ENCODE measurements at regions not wholly inside any gene's neighbourhood (a gene's known extent, or its start where the extent isn't known, plus 50 kb on each side); places are given as distances from the start of the nearest gene placed in this dataset.

DNA sequence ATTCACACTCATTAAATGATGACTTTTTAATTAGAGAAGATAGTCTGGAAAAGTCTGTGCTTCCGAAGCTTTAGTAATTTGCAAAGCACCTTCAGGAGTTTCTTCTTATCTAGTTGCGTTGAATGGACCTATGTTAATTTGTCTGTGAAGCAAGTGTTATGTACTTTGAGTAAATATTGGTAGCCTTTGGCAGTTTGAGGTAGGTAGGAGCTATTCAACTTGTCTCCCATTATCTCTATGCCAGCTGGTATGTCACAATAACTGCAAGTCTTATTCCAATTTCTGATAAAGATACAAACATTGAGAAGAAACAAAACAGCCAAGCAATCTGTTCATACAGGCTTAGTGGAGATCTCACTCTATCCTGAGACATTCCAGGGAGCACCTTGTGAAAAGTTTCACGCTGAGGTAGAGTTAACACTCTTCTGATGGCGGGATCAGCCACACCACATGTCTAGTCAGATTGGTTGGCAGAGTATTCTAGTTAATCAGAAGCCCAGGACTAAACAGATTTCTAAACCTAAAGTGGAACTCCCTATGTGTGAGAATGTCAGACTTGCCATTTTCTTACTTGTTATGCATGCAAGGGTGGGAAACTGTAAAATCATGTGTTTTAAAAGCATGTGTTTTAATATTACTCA lies 219.8 kb upstream of the MANEA start:
- DNase-seq = no peak

GRCh38 chr6:95364016-95364604 lies 213.2 kb upstream of the MANEA start:
- no peak for DNase-seq

GRCh38 chr6:95365454-95365853 lies 211.9 kb upstream of the MANEA start:
- no peak for DNase-seq

DNA sequence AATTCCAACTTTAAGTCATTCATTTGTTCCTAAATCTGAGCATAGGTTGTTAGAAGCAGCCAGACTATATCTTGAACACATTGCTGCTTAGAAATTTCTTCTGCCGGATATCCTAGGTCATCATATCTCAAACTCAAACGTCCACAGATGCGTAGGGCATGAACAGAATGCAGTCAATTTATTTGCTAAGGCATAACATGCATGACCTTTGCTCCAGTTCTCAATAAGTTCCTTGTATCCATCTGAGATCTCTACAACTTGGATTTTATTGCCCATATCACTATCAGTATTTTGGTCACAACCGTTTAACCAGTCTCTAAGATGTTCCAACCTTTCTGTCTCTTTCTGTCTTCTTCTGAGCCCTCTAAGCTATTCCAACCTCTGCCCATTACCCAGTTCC lies 210.9 kb upstream of the MANEA start:
- no peak for DNase-seq

DNA sequence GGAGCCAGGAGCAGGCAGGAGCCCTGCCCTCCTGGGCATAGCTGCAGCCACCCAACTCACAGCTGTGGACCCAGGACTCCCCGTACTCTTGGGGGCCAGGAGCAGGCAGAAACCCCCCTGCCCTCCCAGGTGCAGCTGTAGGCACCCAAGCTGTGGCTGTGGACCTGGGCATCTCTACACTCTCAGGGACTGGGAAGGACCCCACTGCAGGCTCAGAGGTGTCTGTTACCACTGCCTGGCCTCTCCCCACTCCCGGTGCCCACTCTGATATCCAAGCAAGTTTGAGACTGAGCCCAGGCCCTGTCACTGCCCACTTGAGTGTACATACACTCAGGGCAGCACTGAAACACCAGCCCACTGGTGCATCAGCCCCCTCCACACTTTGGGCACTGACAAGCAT lies 193.5 kb upstream of the MANEA start:
- DNase-seq = no peak

DNA sequence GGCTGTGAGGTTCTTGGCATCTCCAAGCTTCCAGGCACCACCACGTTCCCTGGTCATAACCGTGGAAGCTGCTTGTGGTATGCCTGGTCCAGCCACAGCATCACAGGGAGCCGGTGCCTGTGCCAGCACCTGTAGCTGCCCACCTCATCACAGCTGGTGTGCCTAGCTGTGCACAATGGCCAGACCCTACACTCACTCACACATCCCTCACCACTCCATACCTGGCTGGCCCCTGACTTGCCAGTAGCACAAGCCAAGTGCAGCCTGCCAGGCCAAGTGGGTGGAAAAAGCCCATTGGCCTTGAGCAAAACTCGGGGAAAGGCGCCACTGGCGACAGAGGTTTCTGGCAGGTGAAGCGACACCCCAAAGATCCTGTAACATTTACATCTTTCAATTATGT lies 192.3 kb upstream of the MANEA start:
- no peak for DNase-seq

DNA sequence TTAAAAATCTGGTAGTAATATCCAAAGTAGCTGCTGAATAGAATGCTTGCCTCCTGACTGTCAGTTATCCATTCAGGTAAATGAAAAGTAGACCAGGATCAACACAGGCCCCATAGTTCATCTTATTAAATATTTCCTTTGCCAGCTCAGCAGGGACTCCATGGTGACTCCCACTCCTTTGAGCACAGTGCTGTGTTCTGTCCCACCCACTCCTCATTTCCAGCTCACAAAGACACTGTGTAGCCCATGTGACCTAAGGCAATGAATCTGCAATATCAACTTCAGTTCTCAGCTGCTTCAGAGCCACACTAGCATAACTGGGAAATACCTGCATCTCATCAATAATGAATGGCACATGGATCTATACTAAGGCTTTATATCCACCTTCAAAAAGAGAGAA lies 189.5 kb upstream of the MANEA start:
- DNase-seq = no peak

GRCh38 chr6:95404777-95405176 lies 172.6 kb upstream of the MANEA start:
- DNase-seq = no peak

DNA sequence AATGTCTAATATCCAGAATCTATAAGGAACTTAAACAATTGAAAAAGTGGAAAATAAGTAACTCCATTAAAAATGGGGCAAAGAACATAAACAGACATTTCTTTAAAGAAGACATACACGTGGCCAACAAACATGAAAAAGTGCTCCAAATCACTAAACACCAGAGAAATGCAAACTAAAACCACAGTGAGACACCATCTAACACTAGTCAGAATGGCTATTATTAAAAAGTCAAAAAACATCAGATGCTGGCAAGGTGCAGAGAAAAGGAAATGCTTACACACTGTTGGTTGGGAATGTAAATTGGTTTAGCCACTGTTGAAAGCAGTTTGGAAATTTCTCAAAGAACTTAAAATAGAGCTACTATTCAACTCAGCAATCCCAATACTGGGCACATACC lies 169.2 kb upstream of the MANEA start:
- no peak for DNase-seq

DNA sequence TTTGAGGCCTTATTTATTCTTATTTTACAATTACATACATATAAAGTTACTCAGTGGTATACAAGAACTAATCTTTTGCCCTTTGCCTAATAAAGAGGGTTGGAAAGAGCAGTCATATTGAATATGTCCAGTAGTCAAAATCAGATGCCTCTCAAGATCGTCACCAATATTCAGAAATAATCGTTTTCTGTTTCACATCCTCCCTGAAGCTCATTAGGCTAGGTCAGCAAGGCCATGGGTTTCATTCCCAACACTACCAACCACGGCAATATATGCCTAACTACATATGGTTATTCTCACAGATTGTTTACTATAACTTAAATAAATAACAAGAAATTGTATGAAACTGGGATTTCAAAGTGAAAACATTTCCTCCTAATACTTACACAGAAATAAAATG lies 167.2 kb upstream of the MANEA start:
- no peak for DNase-seq

- no peak for DNase-seq
Observed at GRCh38 chr6:95413789-95414188, 163.5 kb upstream of the MANEA start.

DNA sequence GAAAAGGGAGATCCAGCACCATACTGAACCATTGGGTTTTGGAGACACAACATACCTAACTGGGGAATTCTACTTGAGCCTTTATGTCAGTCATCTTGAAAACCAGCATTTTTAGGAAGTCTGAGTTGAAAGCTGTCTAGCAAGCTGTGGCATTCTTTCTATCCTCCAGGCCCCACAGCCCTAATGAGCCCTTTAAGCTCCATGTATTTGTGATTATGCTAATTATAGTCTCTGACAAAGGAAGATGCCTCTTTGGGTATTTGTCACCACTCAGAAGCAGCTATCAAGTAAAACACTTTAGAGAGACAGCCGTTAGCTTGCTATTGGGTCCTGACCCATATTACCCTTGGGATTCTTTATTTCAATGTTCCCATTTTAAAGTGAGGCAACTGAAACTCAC lies 159.5 kb upstream of the MANEA start:
- no peak for DNase-seq

DNA sequence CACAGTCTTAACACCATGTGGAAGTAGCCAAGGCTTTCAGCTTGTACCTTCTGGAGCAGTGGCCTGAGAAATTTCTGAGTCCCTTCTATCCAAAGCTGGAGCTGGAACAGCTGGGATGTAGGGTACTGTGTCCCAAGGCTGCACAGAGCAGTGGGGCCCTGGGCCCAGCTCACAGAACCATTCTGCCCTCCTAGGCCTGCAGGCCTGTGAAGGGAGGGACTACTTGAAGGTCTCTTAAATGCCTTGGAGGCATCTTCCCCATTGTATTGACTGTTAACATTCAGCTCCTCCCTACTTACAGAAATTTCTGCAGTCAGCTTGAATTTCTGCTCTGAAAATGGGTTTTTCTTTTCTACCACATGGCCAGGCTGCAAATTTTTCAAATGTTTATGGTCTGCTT lies 156.5 kb upstream of the MANEA start:
- DNase-seq = no peak

- no peak for DNase-seq
Observed at GRCh38 chr6:95423331-95423730, 154.0 kb upstream of the MANEA start.

DNA sequence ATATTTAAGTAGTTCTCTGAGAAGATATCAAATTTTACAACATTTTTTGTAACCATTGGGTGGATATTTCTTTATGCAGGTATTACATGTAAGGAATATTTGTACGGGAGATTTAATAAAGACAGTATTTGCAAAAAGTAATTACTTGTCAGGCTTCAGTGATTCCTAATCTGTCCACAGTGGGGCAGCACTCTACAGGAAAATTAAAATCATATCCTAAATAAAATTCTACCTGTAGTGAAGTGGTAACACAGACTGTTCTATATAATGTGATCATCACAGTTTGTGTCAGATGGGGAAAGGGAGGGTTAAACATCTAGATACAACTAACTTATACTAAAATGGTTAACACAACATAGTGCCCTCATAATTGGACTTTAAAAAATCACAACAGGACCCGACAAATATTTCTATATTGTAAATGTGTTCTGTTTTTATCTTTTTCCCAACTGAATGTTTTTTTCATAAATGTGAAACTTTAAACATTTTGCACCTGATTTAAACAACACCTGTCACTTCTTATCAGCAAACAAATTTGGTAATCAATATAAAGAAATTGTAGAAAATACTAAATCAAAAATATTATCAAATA lies 145.6 kb upstream of the MANEA start:
- DNase-seq = no peak

DNA sequence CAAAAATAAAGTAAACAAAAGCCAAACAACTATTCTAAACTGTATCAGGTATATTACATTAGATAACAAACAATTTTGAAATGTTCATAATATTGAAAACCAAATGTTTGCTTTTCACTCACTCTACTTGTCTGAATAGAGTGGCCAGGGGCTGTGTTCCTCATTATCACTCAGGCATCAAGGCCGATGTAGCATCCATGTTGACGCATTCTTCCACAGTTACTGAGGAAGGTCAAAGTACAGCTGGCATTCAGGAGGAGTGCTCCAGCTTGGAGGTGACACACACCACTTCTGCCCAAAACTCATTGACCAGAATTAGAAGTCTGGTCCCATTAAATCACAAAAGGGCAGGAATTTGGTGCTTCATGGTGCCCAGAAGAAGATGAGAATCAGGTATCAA lies 137.6 kb upstream of the MANEA start:
- no peak for DNase-seq

- no peak for DNase-seq
Observed at GRCh38 chr6:95448208-95448607, 129.1 kb upstream of the MANEA start.

DNA sequence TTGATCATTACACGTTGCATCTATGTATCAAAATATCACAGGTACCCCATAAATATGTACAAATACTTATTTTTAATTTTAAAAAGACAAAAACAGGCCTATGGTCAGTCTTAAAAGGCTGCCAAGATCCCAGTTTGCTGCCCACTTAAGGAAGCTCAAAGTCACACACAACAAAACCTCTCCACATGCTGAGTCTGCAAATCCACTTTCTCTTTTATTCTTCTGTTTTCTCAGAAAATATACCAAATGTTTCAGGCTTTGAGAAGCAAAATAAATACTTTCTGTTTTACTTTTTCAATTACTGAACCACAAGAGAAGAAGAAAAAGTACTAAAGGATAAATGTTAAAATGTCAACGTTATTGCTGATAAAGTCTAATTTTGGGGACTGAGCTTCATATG lies 107.8 kb upstream of the MANEA start:
- no peak for DNase-seq

DNA sequence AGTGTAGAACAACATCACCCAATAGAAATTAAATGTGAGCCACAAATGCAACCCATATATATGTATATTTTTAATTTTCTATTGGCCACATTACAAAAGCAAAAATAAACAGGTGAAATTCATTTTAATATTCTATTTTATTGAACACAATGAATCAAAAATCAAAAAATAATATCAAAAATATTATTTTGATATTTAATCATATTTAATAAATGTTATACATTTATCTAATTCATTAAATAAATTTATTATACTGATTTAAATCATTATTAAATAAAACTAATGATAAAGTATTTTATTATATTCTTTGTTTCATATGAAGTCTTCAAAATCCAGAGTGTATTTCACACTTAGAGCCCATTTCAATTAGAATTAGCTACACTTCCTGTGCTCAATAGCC lies 98.4 kb upstream of the MANEA start:
- no peak for DNase-seq

DNA sequence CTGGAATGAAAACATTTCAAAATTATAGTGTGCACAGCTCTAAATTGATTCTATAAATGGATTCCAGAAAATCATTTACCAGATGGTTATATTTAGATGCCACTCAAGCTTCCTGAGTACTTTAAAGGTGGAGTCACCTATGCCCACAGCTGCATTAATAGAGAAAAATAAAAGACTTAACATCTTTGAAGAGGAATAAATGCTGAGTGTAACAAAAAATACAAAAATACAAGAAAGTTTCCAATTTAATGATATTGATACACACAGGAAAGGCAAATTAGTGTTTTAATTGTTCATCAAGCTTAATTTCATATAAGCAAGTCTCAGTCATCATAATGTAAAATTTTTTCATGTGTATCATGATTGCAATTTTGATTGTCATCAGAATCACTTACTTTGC lies 89.5 kb upstream of the MANEA start:
- no peak for DNase-seq

DNA sequence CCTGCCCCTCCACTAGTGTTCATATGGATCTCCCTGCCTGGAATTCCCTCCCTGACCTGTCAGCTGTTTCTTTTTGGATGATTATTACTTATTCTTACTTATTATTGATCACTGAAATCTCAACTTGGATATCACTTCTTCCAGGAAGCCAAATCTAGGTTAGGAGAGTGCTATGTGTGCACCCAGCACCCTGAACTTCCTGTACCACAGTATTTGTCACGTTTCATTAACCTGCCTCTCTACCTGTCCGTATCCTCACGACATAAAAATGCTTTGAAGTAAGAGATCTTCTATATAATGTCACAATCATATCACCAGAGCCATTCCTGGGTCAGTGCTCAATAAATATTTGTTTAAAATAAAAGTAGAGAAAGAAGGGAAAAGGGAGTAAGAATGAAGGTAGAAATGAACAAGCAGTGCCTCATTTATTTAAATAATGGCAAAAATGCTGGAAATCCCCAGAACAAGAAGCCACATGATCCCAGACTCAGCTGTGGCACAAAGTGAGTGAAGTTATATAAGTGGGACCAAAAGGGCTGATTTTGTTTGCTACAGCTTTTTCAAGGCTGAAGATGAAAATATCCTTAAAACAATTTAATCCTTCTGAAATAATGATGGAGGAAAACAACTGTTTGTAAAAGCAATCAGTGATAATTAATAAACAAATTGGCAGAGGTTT lies 88.0 kb upstream of the MANEA start:
- no peak for DNase-seq

DNA sequence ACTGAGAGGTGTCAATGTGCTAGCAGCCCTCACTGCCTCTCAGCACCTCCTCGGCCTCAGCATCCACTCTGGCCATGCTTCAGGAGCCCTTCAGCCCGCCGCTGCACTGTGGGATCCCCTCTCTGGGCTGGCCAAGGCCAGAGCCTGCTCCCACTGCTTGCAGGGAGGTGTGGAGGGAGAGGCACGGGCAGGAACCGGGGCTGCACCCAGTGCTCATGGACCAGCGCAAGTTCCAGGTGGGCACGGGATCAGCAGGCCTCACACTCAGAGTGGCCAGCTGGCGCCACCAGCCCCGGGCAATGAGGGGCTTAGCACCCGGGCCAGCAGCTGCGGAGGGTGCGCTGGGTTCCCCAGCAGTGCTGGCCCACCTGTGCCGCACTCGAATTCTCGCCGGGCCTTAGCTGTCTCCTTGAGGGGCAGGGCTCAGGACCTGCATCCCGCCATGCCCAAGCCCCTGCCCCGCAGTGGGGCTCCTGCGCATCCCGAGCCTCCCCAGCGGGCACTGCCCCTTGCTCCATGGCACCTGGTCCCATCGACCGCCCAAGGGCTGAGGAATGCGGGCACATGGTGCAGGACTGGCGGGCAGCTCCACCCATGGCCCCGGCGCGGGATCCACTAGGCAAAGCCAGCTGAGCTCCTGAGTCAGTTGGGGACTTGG lies 80.4 kb upstream of the MANEA start:
- no peak for DNase-seq

All from skin of body (tissue), 1 donor.